Occipital lobe (tissue), 1 donor: ENCODE measurements at regions not wholly inside any gene's neighbourhood (a gene's known extent, or its start where the extent isn't known, plus 50 kb on each side); places are given as distances from the start of the nearest gene placed in this dataset.
"Not testable (repeated sequence)": the region's sequence is repeated elsewhere in the genome, so short reads cannot be mapped to it uniquely, and the experiment has no call there.

Experiments used
- DNase-seq: peaks from one replicate; lab custom pipeline; 2025; lab: John Stamatoyannopoulos, UW

DNA sequence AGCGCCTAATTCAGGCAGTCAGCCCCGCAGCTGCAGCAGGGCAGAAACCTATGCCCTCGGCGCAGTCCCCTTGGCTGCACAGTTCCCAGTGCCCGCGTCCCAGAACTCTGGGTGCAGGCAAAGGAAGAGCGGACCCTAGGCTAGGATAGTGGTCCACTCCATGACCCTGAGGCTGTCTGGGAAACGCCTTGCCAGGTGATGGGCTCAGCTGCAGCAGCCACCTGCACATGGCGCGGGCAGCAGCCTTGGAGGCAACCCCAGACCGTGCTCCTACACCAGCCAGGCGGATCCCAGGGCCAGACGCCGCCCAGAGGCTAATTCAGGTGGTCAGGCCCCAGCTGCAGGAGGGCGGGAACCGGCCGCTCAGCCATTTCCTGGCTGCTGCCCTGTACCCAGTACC is 83.0 kb downstream of the POTEC start:
- DNase-seq, result not testable (repeated sequence)

DNA sequence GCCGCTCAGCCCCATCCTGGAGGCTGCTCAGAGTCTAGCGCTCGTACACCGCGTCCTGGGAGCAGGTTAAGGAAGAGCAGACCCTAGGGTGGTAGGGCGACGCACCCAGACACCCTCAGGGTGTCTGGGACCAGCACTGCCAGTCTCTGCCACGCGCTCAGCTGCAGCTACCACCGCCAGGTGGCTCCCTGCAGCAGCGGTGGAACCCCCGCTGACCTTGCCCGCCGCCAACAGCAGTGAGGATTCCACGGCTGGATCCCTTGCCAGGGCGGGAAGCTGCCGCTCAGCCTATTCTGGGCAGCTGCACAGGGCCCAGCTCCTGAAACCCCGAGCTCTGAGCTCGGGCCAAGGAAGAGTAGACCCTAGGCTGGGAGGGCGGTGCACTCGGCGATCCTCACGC is 83.6 kb downstream of the POTEC start:
- DNase-seq, result not testable (repeated sequence)

DNA sequence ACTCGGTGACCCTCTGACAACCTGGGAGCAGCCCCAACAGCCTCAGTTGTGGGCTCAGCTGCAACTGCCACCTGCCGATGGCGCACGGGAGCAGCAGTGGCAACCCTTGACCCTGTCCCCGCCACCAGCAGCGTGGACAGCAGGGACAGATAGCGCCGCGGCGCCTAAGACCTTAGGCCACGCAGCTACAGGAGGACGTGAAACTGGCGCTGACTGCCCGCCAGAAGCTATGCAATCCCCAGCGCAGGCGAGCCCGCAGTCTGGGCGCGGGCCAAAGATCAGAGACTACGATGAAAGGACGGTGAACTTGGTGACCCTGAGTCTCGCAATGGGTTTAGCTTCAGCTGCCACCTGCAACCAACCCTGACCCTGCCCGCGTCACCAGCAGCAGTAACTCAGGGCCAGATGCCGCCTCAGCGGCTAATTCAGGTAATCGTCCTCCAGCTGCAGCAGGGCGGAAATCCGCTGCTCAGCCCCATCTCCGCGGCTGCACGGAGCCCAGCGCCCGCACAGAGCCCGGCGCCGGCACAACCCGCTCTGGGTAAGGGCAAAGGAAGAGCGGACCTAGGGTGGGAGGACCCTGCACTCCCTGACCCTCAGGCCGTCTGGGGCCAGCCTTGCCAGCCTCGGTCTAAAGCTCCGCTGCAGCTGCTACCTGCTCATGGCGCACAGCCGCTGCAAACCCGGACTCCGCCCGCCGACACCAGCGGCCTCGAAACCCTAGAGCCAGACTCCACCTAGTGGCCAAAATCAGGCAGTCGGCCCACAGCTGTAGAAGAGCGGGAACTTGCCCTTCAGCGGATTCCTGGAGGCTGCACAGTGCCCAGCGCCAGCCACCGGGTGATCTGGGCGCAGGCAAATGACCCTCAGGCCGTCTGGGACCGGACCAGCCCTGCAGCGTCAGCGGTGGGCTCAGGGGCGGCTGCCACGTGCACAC is 85.1 kb downstream of the POTEC start:
- peak; percentile 10 for DNase-seq

GRCh38 chr18:14450637-14451009 is 92.8 kb downstream of the POTEC start:
- peak; percentile 9 for DNase-seq

GRCh38 chr18:14449995-14450636 is 93.3 kb downstream of the POTEC start:
- peak; percentile 10 for DNase-seq

GRCh38 chr18:14449062-14449461 is 94.3 kb downstream of the POTEC start:
- DNase-seq, result not testable (repeated sequence)

DNA sequence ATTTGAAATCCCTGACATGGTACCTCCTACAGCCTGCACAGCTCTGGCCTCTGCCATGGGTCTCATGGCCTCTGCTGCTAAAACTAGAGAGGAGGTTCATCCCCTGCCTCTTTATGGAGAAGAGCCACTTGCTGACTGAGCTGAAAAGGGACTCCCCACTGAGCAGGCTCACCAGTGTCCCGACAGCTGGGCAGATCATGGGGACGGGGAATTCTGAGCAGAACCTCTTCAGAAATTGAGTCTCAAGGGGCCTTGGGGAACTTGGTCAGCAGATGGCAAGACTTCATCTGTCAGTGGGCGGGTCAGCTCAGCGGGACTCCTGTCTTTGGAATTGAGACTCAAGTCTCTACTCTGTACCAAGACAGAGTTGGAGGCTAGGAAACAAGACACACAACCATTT is 95.7 kb downstream of the POTEC start:
- not testable (repeated sequence) for DNase-seq

GRCh38 chr18:14435460-14435859 is 107.9 kb downstream of the POTEC start:
- not testable (repeated sequence) for DNase-seq

- not testable (repeated sequence) for DNase-seq
Observed at GRCh38 chr18:14432371-14432770, 111.0 kb downstream of the POTEC start.

GRCh38 chr18:14431031-14431521 is 112.3 kb downstream of the POTEC start:
- peak; percentile 52 for DNase-seq

DNA sequence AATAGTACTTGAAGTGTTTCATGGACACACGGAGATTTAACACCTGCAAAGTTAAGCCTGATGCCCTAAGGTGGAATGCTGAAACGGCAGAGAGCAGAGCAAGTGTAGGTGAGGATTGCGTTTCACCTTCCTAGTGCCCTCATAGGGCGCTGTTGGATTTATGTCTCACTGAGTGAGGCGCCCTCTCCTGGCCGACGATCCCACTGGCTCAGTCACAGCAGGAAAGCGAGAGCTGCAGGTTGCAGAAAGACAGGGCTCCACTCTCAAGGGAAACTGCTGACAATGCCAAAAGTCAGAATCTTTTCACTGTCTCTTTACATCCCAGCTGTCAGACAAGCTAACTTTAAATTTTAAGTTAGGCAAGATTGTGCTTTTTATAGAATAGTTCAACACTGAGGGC is 127.6 kb downstream of the POTEC start:
- not testable (repeated sequence) for DNase-seq

- not testable (repeated sequence) for DNase-seq
Observed at GRCh38 chr18:14415399-14415798, 128.0 kb downstream of the POTEC start.

GRCh38 chr18:14395533-14395932 is 147.9 kb downstream of the POTEC start:
- DNase-seq, result not testable (repeated sequence)

DNA sequence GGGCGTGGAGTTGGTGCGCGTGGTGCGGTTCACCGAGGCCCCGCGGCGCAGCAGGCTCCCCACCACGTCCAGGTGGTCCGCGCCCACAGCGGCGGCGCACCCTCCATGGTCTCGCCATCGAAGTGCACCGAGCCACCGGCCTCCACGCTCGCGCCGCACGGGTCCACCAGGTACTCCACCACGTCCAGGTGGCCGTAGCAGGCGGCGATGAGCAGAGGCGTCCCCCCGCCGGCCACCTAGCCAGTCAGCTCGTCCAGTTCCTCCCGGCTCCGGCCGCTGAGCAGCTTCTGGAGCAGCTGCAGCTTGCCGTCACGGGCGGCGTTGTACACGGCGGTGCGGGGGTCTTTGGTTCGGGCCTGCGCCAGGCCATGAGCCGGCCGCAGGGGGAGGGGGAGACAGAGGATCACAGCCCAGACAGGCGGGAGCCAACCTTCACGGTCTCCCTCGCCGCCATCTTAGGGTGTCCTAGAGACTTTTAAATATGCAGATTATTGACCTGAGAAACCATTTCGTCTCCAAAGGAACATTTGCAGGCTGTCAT is 149.8 kb downstream of the POTEC start:
- DNase-seq, result not testable (repeated sequence)

- DNase-seq, result not testable (repeated sequence)
Observed at GRCh38 chr18:14392604-14393003, 150.8 kb downstream of the POTEC start.

- DNase-seq, result not testable (repeated sequence)
Observed at GRCh38 chr18:14384961-14385360, 158.4 kb downstream of the POTEC start.

- DNase-seq, result not testable (repeated sequence)
Observed at GRCh38 chr18:14382666-14383065, 160.7 kb downstream of the POTEC start.

DNA sequence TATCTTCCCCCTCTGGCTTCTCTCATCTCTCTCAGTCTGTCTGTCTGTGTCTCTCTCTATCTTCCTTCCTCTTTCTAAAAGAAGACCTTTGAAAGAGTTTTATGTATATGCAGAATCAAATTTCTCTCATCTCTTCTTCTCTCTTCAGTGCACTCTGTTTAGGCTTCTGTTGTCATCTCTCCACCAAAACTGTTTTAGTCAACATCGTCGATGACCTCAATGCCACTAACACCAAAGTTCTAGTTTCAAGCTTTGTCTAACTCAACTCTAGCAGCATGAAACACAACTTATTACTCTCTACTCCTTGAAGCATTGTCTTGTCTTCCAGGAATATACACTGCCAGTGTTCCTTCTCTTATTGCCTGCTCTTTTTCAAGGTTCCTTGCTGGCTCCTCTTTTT is 163.9 kb downstream of the POTEC start:
- not testable (repeated sequence) for DNase-seq

DNA sequence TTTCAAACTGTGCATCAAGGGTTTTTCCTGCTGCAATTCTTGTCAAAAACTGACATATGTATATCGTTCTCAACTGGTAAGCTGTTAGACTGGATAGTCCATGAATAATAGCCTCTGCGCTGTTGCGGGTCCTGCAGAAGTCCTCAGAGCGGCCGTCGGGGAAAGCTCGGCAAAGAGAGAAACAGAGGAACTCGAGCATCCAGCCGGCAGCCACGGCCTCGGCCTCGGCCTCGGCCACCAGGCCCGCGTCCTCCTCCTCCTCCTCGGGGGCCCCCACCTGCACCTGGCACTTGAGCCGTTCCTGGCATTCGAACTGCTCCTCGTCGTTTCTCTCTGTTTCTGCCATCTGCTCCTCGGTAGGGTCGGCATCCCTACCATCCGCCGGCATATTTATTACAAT is 165.0 kb downstream of the POTEC start:
- not testable (repeated sequence) for DNase-seq

DNA sequence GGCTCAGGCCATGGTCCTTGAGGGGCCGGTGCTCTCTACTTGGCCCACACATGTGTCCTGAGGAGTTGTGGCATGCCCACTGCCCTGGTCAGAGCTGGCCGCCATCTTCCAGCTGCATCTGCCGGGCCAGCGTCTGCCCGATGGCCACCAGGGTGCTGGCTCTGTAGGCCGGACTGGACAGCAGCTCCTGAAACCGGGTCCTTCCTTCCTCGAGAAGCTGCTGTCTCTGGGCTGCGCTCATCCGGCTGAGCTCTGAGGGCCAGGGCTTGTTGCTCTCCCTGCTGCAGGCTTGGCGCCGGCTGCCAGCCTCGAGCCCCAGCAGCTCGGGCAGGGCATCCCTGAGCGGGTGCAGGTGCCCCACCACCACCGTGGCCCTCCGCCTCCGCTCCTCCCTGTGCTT is 182.1 kb downstream of the POTEC start:
- DNase-seq, result not testable (repeated sequence)

DNA sequence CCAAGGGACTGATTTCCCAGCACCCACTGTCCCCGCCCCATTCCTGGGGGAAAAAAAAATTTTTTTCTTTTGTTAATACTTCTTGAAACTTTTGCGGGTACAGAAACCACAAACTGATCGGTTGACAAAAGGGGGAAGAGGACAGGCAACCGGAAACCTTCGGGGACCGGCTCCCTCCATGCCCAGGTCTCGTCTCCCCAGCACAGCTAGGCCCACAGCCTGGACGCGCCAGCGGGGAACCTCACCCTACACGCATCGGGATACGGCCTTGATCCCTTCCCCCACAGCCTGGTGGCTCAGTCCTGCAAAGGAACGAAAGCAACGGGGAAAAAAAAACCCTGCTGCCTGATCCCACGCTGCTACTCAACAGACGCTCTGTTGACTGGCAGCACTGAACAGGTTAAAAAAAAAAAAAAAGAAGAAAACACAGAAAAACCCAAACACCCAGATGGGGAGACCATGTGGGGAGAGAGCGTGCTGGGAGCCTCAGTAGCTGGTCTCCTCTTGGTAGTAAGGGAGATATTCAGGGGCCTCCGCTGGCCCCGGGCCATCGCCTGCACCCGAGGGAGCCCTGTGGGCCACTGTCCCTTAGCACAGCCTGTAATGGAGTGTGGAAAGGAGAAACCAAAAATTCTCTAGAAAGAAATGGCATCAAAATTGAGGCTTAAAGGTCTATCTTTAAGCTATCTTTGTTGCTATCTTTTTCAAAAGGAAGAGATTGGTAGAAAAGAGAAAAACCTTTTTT is 185.7 kb downstream of the POTEC start:
- DNase-seq, result not testable (repeated sequence)
